Mucosa of descending colon (tissue), 3 donors: ENCODE measurements at regions not wholly inside any gene's neighbourhood (a gene's known extent, or its start where the extent isn't known, plus 50 kb on each side); places are given as distances from the start of the nearest gene placed in this dataset.

ENCODE experiments used
- ATAC-seq: fragments of 200-7000 bp; cut with Tn5 transposase; one replicate; pipeline ENCODE4 v1.9.1; 2020; ENCODE audit warnings: mild to moderate bottlenecking, moderate library complexity
- DNase-seq, 3 donors: peaks; one replicate each; pipeline ENCODE4 v3.0.0-alpha.2; 2020
- H3K36me3 ChIP-seq: fragments of 200-600 bp; one replicate; pipeline ENCODE4 v1.8.0; 2021; ENCODE audit warnings: low read depth, mild to moderate bottlenecking
- H3K4me1 ChIP-seq: fragments of 200-600 bp; one replicate; pipeline ENCODE4 v1.8.0; 2021; ENCODE audit warnings: low read depth, mild to moderate bottlenecking
- H3K4me3 ChIP-seq: fragments of 200-600 bp; one replicate; pipeline ENCODE4 v1.8.0; 2021; ENCODE audit warnings: mild to moderate bottlenecking
- H3K9me3 ChIP-seq: fragments of 200-600 bp; one replicate; pipeline ENCODE4 v1.8.0; 2021; ENCODE audit warnings: mild to moderate bottlenecking
- intact Hi-C, 2 donors: fragments of 100-400 bp; cut with DNase I in 1 of 2; cut with micrococcal nuclease in 1 of 2; formaldehyde crosslinking; loops; one replicate each; pipeline versions ENCODE4 v1.11.0 to v1.11.1; 2022; cut with DNase I, micrococcal nuclease
- TF ChIP-seq, protein P1 (sequence below): fragments of 200-600 bp; IDR thresholded peaks from one replicate; pipeline ENCODE4 v1.8.0; 2022; ENCODE audit warnings: antibody characterized with exemption, mild to moderate bottlenecking
- donor health status: DM: no; HTN: no; CAD: no; lungs with moderate emphysema.
- donor health status: DM: no; HTN: no; CAD: no.
- donor health status: DM: no; HTN: yes; CAD: no.

DNA sequence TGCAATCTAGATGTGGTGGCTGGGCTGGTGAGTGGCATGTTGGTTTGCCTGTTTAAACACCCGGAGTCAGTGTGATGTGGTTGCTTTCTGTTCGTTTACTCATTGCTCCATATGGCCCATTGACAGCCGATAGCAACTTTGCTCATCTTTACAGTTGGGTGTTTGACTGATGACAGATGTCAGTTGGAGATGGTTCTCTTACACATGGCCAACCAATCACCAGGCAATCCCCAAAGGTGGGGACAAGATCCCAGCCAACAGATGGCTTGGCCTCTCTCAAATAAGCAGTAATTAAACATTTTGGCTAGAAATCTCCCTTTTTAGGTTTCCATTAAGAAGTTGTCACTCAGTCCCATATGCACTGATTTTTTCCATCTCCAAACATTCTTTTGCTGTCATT is 497.1 kb upstream of the ARGLU1 start:
- ATAC-seq (no peak), DNase-seq (no peak)
- Histone ChIP-seq H3K4me1 (no peaks in the 10 kb centered on the region), H3K36me3 (no peaks in the 10 kb centered on the region), H3K9me3 (no peaks in the 10 kb centered on the region), H3K4me3 (no peak overlapping the region)
- intact Hi-C loops: no loop called here
- TF ChIP-seq, protein P1, sequence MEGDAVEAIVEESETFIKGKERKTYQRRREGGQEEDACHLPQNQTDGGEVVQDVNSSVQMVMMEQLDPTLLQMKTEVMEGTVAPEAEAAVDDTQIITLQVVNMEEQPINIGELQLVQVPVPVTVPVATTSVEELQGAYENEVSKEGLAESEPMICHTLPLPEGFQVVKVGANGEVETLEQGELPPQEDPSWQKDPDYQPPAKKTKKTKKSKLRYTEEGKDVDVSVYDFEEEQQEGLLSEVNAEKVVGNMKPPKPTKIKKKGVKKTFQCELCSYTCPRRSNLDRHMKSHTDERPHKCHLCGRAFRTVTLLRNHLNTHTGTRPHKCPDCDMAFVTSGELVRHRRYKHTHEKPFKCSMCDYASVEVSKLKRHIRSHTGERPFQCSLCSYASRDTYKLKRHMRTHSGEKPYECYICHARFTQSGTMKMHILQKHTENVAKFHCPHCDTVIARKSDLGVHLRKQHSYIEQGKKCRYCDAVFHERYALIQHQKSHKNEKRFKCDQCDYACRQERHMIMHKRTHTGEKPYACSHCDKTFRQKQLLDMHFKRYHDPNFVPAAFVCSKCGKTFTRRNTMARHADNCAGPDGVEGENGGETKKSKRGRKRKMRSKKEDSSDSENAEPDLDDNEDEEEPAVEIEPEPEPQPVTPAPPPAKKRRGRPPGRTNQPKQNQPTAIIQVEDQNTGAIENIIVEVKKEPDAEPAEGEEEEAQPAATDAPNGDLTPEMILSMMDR: no peak

DNA sequence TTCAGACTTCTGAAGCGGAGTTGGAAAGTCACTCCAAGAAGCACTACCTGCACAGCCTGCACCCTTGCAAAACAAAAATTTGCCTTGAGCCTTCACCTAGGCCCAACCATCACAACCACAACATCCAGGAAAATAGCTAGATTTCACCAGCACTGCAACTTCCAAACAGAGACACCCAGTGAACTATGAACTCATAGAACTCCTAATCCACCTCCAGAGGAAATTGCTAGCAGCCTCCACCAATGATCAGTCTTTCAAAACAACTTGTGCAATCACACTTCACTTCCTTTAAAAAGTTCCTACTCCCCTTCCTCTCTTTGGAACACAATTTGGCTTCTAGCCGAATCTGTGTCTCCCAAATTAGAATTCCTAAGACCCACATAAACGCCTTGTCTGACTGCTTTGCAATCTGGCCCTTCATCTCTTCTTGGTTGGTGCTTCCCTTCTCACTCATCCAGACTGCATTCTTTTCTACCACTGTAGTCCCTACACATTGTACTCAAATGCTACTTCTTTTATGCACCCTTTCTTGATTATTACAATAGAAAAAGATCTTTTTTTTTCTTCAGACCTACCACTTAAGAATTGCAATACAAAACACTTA is 489.2 kb upstream of the ARGLU1 start:
- TF ChIP-seq, protein P1: no peak
- Histone ChIP-seq H3K9me3 (no peaks in the 10 kb centered on the region), H3K4me3 (no peak overlapping the region), H3K4me1 (no peaks in the 10 kb centered on the region), H3K36me3 (no peaks in the 10 kb centered on the region)
- no peak for DNase-seq
- intact Hi-C loops: no loop called here
- no peak for ATAC-seq

DNA sequence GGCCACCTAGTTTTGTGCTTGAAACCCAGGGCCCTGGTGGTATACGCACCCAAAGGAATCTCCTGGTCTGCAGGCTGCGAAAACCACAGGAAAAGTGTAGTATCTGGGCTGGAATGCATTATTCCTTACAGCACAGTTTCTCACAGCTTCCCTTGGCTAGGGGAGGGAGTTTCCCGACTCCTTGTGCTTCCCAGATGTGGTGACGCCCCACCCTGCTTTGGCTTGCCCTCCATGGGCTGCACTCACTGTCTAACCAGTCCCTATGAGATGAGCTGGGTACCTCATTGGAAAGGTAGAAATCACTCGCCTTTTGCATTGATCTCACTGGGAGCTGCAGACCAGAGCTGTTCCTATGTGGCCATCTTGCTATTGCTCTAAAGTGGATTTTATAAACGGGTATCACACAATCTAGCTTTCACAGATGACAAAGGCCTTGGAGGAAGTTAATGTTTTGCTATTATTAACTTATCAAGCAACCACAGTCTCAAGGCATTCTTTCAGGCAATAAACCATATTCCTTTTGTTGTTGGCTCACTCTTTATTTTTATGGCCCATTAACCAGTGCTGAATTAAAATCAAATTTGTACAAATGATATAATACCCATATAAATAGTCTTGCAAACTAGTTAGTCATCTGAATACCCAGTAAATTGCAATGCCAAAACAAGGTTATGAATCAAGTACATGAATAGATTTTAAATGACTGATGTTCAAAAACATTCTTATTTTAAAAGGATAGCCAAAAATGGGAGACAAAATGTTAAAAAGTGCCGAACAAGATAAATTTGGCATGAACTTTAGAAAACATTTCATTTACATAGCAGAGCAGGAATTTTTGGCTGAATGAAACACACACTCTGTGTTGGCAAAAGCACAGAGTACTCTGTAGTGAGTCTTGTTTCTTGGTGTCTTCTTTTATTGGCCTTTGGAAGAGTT is 475.4 kb upstream of the ARGLU1 start:
- Histone ChIP-seq H3K4me3 (no peak overlapping the region), H3K9me3 (no peaks in the 10 kb centered on the region), H3K4me1 (no peaks in the 10 kb centered on the region), H3K36me3 (no peaks in the 10 kb centered on the region)
- intact Hi-C loops: no loop called here
- DNase-seq: no peak
- TF ChIP-seq, protein P1: no peak
- no peak for ATAC-seq

DNA sequence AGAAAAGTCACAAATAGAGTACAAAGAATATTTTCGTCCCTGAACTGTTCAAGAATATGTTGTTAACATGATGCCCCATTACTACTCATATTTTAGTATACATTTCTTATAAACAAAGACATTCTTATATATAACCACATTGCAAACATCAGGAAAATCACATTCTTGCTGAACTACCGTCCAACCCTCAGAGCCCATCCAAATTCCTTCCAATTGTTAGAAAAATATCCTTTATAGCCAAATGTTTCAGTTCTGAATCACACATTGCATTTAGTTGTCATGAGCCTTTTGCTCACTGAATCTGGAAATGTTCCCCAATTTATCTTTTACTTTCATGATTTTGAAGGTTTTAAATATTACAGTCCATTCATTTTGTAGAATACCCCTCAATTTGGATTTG is 467.8 kb upstream of the ARGLU1 start:
- DNase-seq: no peak
- intact Hi-C loops: no loop called here

DNA sequence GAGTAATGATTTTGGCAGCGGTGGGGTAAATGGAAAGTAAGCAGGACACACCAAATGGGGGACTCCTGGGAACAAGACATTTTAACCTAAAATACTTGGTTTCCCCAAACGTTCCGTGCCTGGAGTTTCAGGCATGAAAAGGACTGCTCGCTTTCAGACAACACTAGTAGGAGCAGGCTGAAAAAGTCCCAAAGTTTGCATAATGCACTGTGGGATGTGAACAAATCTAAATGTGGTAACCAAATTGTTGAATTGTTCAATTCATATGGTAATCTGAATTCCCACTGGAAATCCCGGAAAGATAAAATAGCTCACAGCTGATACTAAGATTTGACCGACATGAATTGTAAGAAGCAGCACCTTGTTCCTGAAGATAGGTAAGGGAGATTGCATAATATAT is 467.2 kb upstream of the ARGLU1 start:
- Histone ChIP-seq H3K4me1 (no peaks in the 10 kb centered on the region), H3K36me3 (no peaks in the 10 kb centered on the region), H3K9me3 (no peaks in the 10 kb centered on the region), H3K4me3 (no peak overlapping the region)
- TF ChIP-seq, protein P1: no peak
- ATAC-seq (no peak), DNase-seq (no peak)
- intact Hi-C loops: no loop called here

More for the DNA sequence above, 467.8 kb upstream of the ARGLU1 start:
- no peaks in the 10 kb centered on the region for H3K36me3 ChIP-seq
- no peaks in the 10 kb centered on the region for H3K4me1 ChIP-seq
- H3K4me3 ChIP-seq: no peak overlapping the region
- ATAC-seq: no peak
- H3K9me3 ChIP-seq: no peaks in the 10 kb centered on the region
- TF ChIP-seq, protein P1: no peak
